Natural killer cell treated with Interleukin-12 subunit alpha and Interleukin-12 subunit beta and Interleukin-15 and Interleukin-18, amount 100 ng/mL, for 72 hours (primary cell): ENCODE measurements at regions not wholly inside any gene's neighbourhood (a gene's known extent, or its start where the extent isn't known, plus 50 kb on each side); places are given as distances from the start of the nearest gene placed in this dataset.
"Not testable (repeated sequence)": the region's sequence is repeated elsewhere in the genome, so short reads cannot be mapped to it uniquely, and the experiment has no call there.

ENCODE experiments used
- ATAC-seq, 2 donors: fragments of 150-1000 bp; cut with Tn5 transposase in 1 of 2; sonication (Bioruptor Pico), chemical (Tn5 transposase) in 1 of 2; 2 replicates each; pipeline ENCODE4 v1.10.0; 2021
- DNase-seq: peaks from one replicate; pipeline ENCODE4 v3.0.0; 2022; ENCODE audit warnings: low spot score
- H3K27ac Mint-ChIP-seq, 2 donors: 1 replicate in 1 of 2; 2 replicates in 1 of 2; pipeline ENCODE4 v1.8.0; 2022; ENCODE audit warnings: mixed read lengths in 2 of 2, mild to moderate bottlenecking in 1 of 2, moderate library complexity in 1 of 2
- H3K27me3 Mint-ChIP-seq, 2 donors: 1 replicate in 1 of 2; 2 replicates in 1 of 2; pipeline ENCODE4 v1.8.0; 2022; ENCODE audit warnings: mixed read lengths in 2 of 2
- H3K36me3 Mint-ChIP-seq: one replicate; pipeline ENCODE4 v1.8.0; 2022; ENCODE audit warnings: mixed read lengths
- H3K4me1 Mint-ChIP-seq, 2 donors: 1 replicate in 1 of 2; 2 replicates in 1 of 2; pipeline ENCODE4 v1.8.0; 2022; ENCODE audit warnings: low read depth in 2 of 2, mixed read lengths in 2 of 2, mild to moderate bottlenecking in 1 of 2
- H3K4me3 Mint-ChIP-seq: one replicate; pipeline ENCODE4 v1.8.0; 2022; ENCODE audit warnings: mixed read lengths
- H3K9me3 Mint-ChIP-seq: 2 replicates; pipeline ENCODE4 v1.8.0; 2022; ENCODE audit warnings: mixed read lengths

DNA sequence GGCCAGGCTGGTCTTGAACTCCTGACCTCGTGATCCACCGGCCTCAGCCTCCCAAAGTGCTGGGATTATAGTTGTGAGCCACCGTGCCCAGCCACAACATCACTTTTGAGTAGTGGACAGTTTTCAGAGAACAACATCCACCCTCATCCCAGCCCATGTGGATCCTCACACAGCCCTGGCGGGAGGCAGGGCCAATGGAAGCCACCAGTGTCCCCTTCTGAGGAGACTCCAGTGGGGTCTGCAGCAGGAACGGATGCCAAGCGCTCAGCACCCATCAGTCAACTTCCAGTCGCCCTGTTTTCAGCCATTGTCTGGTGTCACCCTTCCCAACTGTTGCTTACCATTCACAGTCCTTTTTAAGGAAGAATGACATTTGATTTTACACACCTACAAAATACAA lies 302.5 kb downstream of the BCL2L11 start:
- ATAC-seq, H3K36me3 Mint-ChIP-seq, H3K27ac Mint-ChIP-seq, DNase-seq, H3K9me3 Mint-ChIP-seq, H3K27me3 Mint-ChIP-seq, H3K4me3 Mint-ChIP-seq, H3K4me1 Mint-ChIP-seq: not testable (repeated sequence)

DNA sequence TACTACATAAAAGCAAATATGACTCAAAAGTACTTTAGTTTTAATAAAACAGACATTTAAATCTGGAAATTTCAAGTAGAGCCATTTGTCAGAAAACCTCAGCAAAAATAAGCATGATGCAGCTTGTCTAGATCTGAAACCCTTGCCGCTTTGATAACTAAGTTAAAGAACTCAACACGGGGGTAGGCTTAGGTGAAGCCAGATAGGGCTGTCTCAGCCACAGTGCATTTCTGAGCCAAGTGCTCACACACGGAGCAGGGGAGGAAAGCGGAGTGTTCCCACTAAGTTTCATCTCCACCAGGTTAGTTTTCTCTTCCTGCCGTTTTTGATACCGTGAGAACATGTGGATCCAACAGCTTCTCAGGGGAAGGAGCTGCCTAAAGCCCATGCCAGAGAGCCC lies 303.5 kb downstream of the BCL2L11 start:
- H3K4me3 Mint-ChIP-seq, H3K27me3 Mint-ChIP-seq, H3K27ac Mint-ChIP-seq, H3K9me3 Mint-ChIP-seq, H3K36me3 Mint-ChIP-seq, DNase-seq, ATAC-seq: not testable (repeated sequence)
- peaks cover 7 to 11% of the 10 kb centered on the region in 2 donors for H3K4me1 Mint-ChIP-seq

GRCh38 chr2:111424851-111425309 lies 304.2 kb downstream of the BCL2L11 start:
- not testable (repeated sequence) for H3K9me3 Mint-ChIP-seq, H3K27me3 Mint-ChIP-seq, H3K36me3 Mint-ChIP-seq
- peak; percentile 77 to 83 for ATAC-seq
- Mint-ChIP-seq H3K27ac (peak overlapping the region; percentile 44 to 71), H3K4me3 (peak overlapping the region; percentile 69), H3K4me1 (peaks cover 7 to 11% of the 10 kb centered on the region in 2 donors)
- peak; percentile 71 for DNase-seq

GRCh38 chr2:111425789-111426201 lies 305.1 kb downstream of the BCL2L11 start:
- not testable (repeated sequence) for H3K9me3 Mint-ChIP-seq, H3K27me3 Mint-ChIP-seq, DNase-seq, H3K36me3 Mint-ChIP-seq
- peak; percentile 74 to 77 for ATAC-seq
- peak overlapping the region; percentile 44 to 71 for H3K27ac Mint-ChIP-seq
- peak overlapping the region; percentile 69 for H3K4me3 Mint-ChIP-seq
- H3K4me1 Mint-ChIP-seq = peaks cover 7 to 11% of the 10 kb centered on the region in 2 donors

- not testable (repeated sequence) for DNase-seq, H3K4me3 Mint-ChIP-seq, H3K36me3 Mint-ChIP-seq, H3K27me3 Mint-ChIP-seq, H3K27ac Mint-ChIP-seq, H3K9me3 Mint-ChIP-seq, ATAC-seq
- H3K4me1 Mint-ChIP-seq = peaks cover 9 to 11% of the 10 kb centered on the region in 2 donors
These were observed 306.6 kb downstream of the BCL2L11 start for GRCh38 chr2:111427346-111427745.

DNA sequence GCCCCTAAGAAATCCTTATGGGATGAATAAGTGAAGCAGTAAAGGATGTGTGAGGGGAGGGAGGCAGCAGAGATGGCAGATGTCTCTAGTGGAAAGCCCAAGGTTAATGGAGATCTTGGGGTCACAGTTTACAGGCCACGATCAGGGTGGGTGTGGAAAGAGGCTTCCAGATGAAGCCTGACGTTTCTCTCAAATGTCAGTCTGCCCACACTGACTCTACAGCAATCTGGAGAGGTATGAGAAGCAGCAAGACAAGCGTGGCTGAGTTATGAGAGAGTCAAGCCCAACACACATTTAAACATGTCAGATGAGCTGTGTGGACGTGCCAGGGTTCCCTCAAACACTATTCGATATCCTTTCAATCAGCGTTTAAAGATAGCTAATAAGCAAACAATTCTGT lies 308.2 kb downstream of the BCL2L11 start:
- not testable (repeated sequence) for DNase-seq, ATAC-seq, H3K9me3 Mint-ChIP-seq, H3K36me3 Mint-ChIP-seq, H3K27me3 Mint-ChIP-seq, H3K27ac Mint-ChIP-seq, H3K4me3 Mint-ChIP-seq
- H3K4me1 Mint-ChIP-seq = peaks cover 13 to 16% of the 10 kb centered on the region in 2 donors

GRCh38 chr2:111429353-111429752 lies 308.6 kb downstream of the BCL2L11 start:
- not testable (repeated sequence) for H3K36me3 Mint-ChIP-seq, H3K4me3 Mint-ChIP-seq, H3K27me3 Mint-ChIP-seq, DNase-seq, H3K27ac Mint-ChIP-seq, H3K9me3 Mint-ChIP-seq
- ATAC-seq = peak in 1 of 2 donors; percentile 32
- H3K4me1 Mint-ChIP-seq = peaks cover 13 to 16% of the 10 kb centered on the region in 2 donors

GRCh38 chr2:111430817-111431661 lies 310.3 kb downstream of the BCL2L11 start:
- H3K27ac Mint-ChIP-seq, DNase-seq, ATAC-seq, H3K36me3 Mint-ChIP-seq, H3K9me3 Mint-ChIP-seq, H3K27me3 Mint-ChIP-seq, H3K4me3 Mint-ChIP-seq: not testable (repeated sequence)
- peaks cover 10 to 12% of the 10 kb centered on the region in 2 donors for H3K4me1 Mint-ChIP-seq

DNA sequence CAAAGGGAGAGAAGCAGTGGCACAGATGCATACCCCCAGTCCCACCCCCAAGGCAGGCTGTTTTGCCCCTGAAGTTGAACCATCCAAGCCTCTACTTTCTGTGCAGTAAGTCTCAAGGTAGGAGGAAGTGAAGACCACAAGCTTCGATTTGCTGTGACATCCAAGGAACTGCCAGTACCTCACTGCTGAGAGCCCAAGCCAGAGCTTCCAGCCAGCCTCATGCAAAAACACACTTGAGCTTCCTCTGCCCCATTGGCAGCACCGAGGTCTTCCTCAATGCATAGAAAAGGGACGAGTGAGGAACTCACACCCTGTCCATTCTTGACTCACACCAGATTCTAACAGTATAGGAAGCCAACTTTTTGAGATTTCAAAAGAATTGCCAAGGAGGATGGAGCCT lies 311.7 kb downstream of the BCL2L11 start:
- H3K9me3 Mint-ChIP-seq, H3K4me3 Mint-ChIP-seq, DNase-seq, H3K27me3 Mint-ChIP-seq, H3K36me3 Mint-ChIP-seq, H3K27ac Mint-ChIP-seq: not testable (repeated sequence)
- ATAC-seq = peak; percentile 31 to 65
- H3K4me1 Mint-ChIP-seq = peaks cover 8 to 12% of the 10 kb centered on the region in 2 donors

DNA sequence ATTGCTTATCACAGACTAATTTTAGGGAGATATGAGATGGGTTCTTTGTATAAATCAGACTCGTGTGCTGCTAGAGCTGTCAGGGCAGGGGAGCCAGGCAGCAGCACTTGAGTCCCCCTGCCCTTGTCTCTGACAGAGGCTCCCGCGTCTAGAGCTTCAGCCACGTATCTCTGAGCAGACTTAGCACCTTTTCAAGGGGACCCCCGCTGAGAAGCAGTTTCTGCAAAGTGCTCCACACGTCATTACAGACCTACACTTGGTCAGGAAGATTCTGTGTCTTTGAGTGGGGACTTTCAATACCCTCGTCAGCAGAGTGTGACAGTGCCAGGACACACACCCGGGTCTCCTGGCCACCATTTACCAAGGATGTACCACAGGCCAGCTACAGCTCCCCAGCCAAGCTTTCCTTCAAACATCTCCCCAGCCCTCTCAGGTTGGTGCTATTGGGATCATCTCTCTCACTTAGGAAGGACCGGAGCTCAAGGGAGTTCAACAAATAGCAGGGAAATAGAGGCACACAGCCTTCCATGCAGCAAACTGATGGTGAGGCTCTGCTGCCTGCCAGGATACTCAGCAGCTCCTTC lies 312.3 kb downstream of the BCL2L11 start:
- peaks cover 7 to 11% of the 10 kb centered on the region in 2 donors for H3K4me1 Mint-ChIP-seq
- ATAC-seq = peak; percentile 81 to 87
- H3K27ac Mint-ChIP-seq = not testable (repeated sequence)

GRCh38 chr2:111433892-111434607 lies 313.3 kb downstream of the BCL2L11 start:
- not testable (repeated sequence) for H3K27ac Mint-ChIP-seq, ATAC-seq

More for the DNA sequence above, 312.3 kb downstream of the BCL2L11 start:
- H3K36me3 Mint-ChIP-seq, H3K27me3 Mint-ChIP-seq, H3K4me3 Mint-ChIP-seq, DNase-seq, H3K9me3 Mint-ChIP-seq: not testable (repeated sequence)

GRCh38 chr2:111434608-111434939 lies 313.9 kb downstream of the BCL2L11 start:
- H3K27me3 Mint-ChIP-seq, H3K4me1 Mint-ChIP-seq, H3K9me3 Mint-ChIP-seq, DNase-seq, H3K27ac Mint-ChIP-seq, H3K36me3 Mint-ChIP-seq, H3K4me3 Mint-ChIP-seq: not testable (repeated sequence)
- peak in 1 of 2 donors; percentile 5 for ATAC-seq

More at GRCh38 chr2:111433892-111434607, 313.3 kb downstream of the BCL2L11 start:
- H3K4me1 Mint-ChIP-seq, H3K9me3 Mint-ChIP-seq, H3K4me3 Mint-ChIP-seq, H3K27me3 Mint-ChIP-seq, H3K36me3 Mint-ChIP-seq, DNase-seq: not testable (repeated sequence)

DNA sequence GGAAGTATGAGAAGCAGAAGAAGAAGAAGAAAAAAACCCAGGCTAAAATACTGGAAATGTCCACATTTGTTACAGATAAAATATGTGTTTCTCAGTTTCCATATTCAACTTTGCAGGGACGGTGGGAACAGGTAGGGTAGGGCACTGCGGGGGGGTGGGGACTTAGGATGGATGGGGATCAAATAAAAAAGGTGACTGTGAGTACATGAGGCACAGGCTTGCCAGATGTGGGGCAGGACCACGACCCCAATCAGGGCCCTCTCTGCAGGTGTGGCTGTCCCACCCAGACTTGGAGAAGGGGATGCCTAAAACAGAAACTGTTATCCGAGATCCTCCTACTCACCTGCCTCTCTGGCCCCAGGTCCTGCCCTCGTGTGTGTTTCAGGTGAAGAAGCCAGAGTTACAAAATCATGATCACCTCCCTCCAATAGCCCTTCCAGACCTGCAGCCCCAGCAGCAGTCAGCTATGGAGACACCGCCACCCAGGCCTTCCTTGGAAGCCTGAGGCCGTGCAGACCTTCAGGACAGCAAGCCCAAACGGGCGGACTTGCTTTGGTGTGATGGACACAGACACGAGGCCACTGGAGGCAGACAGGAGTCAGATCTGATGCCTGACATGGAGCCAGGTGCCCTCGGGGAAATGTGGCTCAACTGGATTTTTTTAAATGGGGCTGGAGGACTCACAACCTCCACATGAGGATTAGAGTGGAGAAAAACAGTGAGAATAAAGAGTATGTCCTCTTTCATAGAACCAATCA lies 315.0 kb downstream of the BCL2L11 start:
- H3K4me1 Mint-ChIP-seq, ATAC-seq, H3K36me3 Mint-ChIP-seq, H3K4me3 Mint-ChIP-seq, H3K9me3 Mint-ChIP-seq, H3K27ac Mint-ChIP-seq, H3K27me3 Mint-ChIP-seq, DNase-seq: not testable (repeated sequence)
